ENCODE measurements at regions not wholly inside any gene's neighbourhood (a gene's known extent, or its start where the extent isn't known, plus 50 kb on each side); places are given as distances from the start of the nearest gene placed in this dataset.

DNA sequence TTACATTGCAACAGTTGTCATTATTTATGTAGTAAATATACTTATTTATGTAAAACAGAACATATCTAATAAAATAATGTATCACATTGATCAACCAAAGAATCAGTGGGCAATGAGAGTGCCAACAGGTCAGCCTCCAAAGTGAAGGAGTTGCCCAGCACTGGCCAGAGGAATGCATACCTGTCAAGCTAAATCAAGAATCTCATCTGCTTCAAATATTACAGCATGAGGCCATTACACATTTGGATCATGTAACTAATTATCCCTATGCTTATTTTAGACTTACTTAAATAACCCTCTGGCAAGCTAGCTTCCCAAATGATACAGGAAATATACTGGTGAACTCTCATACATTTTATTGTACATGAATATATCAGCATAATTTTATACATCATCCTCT is 1211.7 kb upstream of the ACVR2A start:
- ChIA-PET POLR2A (ENCODE audit: low non-redundant PET) (no interaction called here), CTCF (no interaction called here)
- TF ChIP-seq, protein P1, sequence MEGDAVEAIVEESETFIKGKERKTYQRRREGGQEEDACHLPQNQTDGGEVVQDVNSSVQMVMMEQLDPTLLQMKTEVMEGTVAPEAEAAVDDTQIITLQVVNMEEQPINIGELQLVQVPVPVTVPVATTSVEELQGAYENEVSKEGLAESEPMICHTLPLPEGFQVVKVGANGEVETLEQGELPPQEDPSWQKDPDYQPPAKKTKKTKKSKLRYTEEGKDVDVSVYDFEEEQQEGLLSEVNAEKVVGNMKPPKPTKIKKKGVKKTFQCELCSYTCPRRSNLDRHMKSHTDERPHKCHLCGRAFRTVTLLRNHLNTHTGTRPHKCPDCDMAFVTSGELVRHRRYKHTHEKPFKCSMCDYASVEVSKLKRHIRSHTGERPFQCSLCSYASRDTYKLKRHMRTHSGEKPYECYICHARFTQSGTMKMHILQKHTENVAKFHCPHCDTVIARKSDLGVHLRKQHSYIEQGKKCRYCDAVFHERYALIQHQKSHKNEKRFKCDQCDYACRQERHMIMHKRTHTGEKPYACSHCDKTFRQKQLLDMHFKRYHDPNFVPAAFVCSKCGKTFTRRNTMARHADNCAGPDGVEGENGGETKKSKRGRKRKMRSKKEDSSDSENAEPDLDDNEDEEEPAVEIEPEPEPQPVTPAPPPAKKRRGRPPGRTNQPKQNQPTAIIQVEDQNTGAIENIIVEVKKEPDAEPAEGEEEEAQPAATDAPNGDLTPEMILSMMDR (conservative IDR thresholded peaks at IDR 0.05; ENCODE audit: low read depth), result no peak
- H3K27ac ChIP-seq, result no peak overlapping the region
- DNase-seq (ENCODE audit: low spot score), result no peak

DNA sequence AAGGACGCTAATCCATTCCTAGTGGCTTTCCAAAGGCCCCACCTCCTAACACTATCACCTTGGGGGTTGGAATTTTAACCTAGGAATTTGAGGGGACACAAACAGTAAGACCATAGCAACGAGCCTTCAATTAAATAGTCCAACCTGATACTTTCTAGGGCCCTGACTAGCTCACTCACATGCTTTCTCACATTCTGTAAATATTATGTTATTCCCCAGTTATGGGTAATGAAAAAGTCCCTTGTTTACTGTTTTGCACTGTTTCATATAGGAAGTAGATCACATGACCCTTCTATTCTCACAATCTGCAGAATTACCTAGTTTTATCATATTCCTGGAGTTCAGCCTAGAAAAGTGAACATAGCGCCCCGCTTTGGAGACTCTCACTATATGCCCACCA is 1212.1 kb upstream of the ACVR2A start:
- DNase-seq (ENCODE audit: low spot score), result no peak
- H3K27ac ChIP-seq, result no peak overlapping the region
- CTCF ChIA-PET, result no interaction called here
- TF ChIP-seq, protein P1 (conservative IDR thresholded peaks at IDR 0.05; ENCODE audit: low read depth), result no peak
- POLR2A ChIA-PET (ENCODE audit: low non-redundant PET), result no interaction called here

DNA sequence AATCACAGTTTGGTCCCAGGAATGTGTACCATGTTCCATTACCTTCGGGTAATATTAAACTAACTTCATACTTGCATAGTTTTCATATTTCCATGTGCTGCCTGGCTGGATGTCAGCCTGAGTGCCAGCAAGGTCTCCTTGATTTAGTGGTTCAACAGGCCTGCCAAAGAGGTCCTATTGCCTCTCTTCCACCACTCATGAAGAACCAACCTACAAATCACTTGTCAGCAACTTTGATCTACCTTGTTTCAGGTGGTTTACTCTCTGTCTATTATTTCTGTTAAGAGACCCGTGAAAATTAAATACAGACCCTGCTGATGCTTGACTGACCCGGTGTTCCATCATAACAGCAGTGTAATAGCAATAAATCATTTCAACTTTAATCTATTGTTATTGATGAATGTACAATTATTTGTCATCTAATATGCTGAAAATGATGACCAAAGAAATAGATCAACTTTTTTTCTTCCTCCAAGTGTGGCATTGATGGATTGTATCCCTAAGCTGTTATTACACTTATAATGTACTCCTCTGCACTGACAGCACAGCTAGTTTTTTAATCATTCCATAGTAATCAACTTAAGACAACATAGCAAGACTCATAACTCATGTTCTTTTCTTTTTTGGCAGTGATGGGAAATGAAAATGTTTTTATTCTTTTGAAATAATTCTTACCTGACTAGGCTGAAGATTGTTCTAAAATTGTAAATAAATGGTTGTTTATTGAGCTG is 1220.2 kb upstream of the ACVR2A start:
- ChIA-PET CTCF (no interaction called here), POLR2A (ENCODE audit: low non-redundant PET) (no interaction called here)
- no peak for DNase-seq (ENCODE audit: low spot score)

DNA sequence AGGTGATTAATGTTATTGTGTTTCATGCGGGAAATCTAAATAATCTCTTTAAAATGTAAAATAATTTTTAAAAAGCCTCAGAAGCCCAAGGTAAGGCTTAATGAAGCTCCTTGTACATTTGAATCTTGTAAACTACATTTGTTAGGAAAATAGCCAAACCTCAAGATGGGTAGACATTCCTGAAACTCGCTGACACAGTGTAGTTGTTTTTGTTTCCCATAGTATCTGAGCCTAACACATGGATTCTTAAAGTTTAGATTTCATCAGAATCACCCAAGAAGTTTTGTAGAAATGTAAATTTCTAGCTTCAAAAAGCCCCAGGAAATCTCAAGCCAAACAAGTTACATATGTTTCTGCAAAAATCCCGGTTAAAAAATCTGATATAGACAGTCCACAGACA is 1221.1 kb upstream of the ACVR2A start:
- no peak for DNase-seq (ENCODE audit: low spot score)
- H3K27ac ChIP-seq, result no peak overlapping the region
- TF ChIP-seq, protein P1 (conservative IDR thresholded peaks at IDR 0.05; ENCODE audit: low read depth), result no peak
- ChIA-PET POLR2A (ENCODE audit: low non-redundant PET) (no interaction called here), CTCF (no interaction called here)

More for the DNA sequence above, 1220.2 kb upstream of the ACVR2A start:
- TF ChIP-seq, protein P1 (conservative IDR thresholded peaks at IDR 0.05; ENCODE audit: low read depth), result no peak
- H3K27ac ChIP-seq, result no peak overlapping the region

DNA sequence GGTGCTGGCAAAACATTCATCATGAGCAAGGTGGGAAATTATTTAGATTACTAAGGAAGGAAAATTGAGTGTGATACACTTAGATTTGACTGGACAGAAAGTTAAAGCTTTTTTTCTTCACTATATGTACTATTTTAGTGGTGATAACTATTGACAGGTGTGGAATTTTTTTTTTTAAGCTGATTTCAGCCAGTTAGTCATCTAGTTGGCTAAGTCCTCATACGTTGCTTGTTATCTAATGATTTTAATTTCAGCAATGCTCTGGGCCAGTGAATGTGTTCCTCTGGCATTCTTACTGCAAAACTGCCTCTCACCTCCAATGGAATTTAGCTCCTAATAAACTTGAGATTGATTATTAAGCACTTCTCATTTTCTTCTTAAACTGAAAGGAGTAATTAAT is 1223.2 kb upstream of the ACVR2A start:
- DNase-seq (ENCODE audit: low spot score), result no peak
- TF ChIP-seq, protein P1 (conservative IDR thresholded peaks at IDR 0.05; ENCODE audit: low read depth), result no peak
- POLR2A ChIA-PET (ENCODE audit: low non-redundant PET), result no interaction called here
- H3K27ac ChIP-seq, result no peak overlapping the region
- CTCF ChIA-PET, result no interaction called here

DNA sequence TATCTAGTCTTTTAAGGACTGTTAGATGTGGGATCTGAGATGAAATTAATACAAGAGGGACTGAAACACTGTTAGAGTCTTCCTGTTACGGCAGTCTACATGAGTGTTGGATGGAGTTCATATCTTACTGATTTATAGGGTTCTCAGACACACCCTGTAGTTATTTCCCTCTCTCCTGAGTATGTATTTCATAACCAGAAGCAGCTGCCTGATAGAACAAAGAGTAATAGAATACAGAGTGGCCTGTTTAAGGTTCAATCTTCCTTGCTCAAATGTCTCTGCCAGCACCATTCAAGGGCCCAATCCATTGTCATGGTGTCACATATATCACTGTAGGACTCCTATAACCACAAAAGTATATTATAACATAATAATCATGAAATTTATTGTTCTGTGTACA is 1229.1 kb upstream of the ACVR2A start:
- CTCF ChIA-PET, result no interaction called here
- H3K27ac ChIP-seq, result no peak overlapping the region
- TF ChIP-seq, protein P1 (conservative IDR thresholded peaks at IDR 0.05; ENCODE audit: low read depth), result no peak
- POLR2A ChIA-PET (ENCODE audit: low non-redundant PET), result no interaction called here
- no peak for DNase-seq (ENCODE audit: low spot score)
